ENCODE measurements at regions not wholly inside any gene's neighbourhood (a gene's known extent, or its start where the extent isn't known, plus 50 kb on each side); places are given as distances from the start of the nearest gene placed in this dataset.

DNA sequence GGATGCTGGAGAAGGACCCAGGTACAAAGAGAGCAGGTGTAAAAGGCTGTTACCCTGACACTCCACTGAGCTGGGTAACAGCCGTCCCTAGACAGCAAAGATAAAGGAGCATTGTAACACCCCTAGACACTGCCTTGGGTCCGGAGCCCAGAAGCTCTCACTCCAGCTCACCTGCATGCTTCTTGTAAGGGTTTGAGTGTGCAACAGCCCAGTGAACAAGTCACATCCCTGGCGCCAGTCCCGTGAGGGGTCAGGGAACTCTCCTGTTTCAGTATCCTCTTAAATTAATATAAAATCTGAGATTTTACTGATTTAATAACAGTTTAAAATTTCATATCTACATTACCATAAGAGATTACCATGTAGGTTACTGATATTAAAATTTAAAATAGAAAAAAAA lies 124.8 kb upstream of the LMO3 start:
- intact Hi-C loops (cut with micrococcal nuclease; ENCODE audit: unreplicated experiment) (no loop called here), in situ Hi-C loops (cut with HindIII; ENCODE audit: low pct_unique_long_range_greater_than_20kb, low sequenced_read_pairs) (no loop called here)
- Histone ChIP-seq H3K36me3 (ENCODE audit: control insufficient read depth, insufficient read depth, low read length) (no peaks in the 10 kb centered on the region), H3K27me3 (ENCODE audit: control insufficient read depth, insufficient read depth, low read length) (no peaks in the 10 kb centered on the region), H3K9me3 (ENCODE audit: control insufficient read depth, insufficient read depth, low read depth, low read length) (no peaks in the 10 kb centered on the region), H3K4me3 (ENCODE audit: low read depth in 2 of 2, low read length in 2 of 2) (no peak overlapping the region), H3K4me1 (ENCODE audit: control insufficient read depth, insufficient read depth, low read length) (no peaks in the 10 kb centered on the region), H3K27ac (ENCODE audit: low read length) (no peak overlapping the region)
- CTCF ChIA-PET, result no interaction called here
- ATAC-seq, result no peak
- TF ChIP-seq, protein P1, sequence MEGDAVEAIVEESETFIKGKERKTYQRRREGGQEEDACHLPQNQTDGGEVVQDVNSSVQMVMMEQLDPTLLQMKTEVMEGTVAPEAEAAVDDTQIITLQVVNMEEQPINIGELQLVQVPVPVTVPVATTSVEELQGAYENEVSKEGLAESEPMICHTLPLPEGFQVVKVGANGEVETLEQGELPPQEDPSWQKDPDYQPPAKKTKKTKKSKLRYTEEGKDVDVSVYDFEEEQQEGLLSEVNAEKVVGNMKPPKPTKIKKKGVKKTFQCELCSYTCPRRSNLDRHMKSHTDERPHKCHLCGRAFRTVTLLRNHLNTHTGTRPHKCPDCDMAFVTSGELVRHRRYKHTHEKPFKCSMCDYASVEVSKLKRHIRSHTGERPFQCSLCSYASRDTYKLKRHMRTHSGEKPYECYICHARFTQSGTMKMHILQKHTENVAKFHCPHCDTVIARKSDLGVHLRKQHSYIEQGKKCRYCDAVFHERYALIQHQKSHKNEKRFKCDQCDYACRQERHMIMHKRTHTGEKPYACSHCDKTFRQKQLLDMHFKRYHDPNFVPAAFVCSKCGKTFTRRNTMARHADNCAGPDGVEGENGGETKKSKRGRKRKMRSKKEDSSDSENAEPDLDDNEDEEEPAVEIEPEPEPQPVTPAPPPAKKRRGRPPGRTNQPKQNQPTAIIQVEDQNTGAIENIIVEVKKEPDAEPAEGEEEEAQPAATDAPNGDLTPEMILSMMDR (IDR thresholded peaks at IDR 0.05), result no peak
- BruUV-seq (replicated peaks), result no TSS peak
- DNase-seq (ENCODE audit: low read depth, low spot score), result no peak
- POLR2A ChIA-PET, result no interaction called here

DNA sequence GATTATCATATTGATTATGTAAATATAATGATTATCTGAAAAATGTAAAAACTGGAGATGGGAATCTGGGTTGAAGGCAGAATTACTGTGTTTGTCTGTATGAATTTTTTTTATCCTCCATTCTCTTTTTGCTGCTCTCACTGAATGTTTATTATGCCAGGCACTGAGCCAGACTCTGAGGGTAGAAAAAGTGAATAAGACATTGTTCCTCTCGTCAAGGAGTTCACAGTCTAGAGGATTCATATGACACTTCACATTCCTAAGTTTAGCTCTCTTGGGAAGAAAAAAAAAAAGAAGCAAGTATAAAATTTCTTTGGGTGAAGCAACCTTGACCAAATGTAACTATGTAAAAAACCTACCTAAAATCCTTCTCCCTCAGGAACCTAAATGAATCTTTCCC lies 120.9 kb upstream of the LMO3 start:
- no TSS peak for BruUV-seq (replicated peaks)
- DNase-seq (ENCODE audit: low read depth, low spot score) (no peak), ATAC-seq (no peak)
- Histone ChIP-seq H3K27ac (ENCODE audit: low read length) (no peak overlapping the region), H3K36me3 (ENCODE audit: control insufficient read depth, insufficient read depth, low read length) (no peaks in the 10 kb centered on the region), H3K9me3 (ENCODE audit: control insufficient read depth, insufficient read depth, low read depth, low read length) (no peaks in the 10 kb centered on the region), H3K4me3 (ENCODE audit: low read depth in 2 of 2, low read length in 2 of 2) (no peak overlapping the region), H3K4me1 (ENCODE audit: control insufficient read depth, insufficient read depth, low read length) (no peaks in the 10 kb centered on the region), H3K27me3 (ENCODE audit: control insufficient read depth, insufficient read depth, low read length) (no peaks in the 10 kb centered on the region)
- in situ Hi-C loops (cut with HindIII; ENCODE audit: low pct_unique_long_range_greater_than_20kb, low sequenced_read_pairs) (no loop called here), intact Hi-C loops (cut with micrococcal nuclease; ENCODE audit: unreplicated experiment) (no loop called here)
- CTCF ChIA-PET, result no interaction called here
- TF ChIP-seq, protein P2, sequence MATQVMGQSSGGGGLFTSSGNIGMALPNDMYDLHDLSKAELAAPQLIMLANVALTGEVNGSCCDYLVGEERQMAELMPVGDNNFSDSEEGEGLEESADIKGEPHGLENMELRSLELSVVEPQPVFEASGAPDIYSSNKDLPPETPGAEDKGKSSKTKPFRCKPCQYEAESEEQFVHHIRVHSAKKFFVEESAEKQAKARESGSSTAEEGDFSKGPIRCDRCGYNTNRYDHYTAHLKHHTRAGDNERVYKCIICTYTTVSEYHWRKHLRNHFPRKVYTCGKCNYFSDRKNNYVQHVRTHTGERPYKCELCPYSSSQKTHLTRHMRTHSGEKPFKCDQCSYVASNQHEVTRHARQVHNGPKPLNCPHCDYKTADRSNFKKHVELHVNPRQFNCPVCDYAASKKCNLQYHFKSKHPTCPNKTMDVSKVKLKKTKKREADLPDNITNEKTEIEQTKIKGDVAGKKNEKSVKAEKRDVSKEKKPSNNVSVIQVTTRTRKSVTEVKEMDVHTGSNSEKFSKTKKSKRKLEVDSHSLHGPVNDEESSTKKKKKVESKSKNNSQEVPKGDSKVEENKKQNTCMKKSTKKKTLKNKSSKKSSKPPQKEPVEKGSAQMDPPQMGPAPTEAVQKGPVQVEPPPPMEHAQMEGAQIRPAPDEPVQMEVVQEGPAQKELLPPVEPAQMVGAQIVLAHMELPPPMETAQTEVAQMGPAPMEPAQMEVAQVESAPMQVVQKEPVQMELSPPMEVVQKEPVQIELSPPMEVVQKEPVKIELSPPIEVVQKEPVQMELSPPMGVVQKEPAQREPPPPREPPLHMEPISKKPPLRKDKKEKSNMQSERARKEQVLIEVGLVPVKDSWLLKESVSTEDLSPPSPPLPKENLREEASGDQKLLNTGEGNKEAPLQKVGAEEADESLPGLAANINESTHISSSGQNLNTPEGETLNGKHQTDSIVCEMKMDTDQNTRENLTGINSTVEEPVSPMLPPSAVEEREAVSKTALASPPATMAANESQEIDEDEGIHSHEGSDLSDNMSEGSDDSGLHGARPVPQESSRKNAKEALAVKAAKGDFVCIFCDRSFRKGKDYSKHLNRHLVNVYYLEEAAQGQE (IDR thresholded peaks at IDR 0.05; ENCODE audit: insufficient read depth in 1 of 2, low read depth in 2 of 2, low read length in 1 of 2), result no peak
- TF ChIP-seq, protein P1 (IDR thresholded peaks at IDR 0.05), result no peak
- POLR2A ChIA-PET, result no interaction called here

DNA sequence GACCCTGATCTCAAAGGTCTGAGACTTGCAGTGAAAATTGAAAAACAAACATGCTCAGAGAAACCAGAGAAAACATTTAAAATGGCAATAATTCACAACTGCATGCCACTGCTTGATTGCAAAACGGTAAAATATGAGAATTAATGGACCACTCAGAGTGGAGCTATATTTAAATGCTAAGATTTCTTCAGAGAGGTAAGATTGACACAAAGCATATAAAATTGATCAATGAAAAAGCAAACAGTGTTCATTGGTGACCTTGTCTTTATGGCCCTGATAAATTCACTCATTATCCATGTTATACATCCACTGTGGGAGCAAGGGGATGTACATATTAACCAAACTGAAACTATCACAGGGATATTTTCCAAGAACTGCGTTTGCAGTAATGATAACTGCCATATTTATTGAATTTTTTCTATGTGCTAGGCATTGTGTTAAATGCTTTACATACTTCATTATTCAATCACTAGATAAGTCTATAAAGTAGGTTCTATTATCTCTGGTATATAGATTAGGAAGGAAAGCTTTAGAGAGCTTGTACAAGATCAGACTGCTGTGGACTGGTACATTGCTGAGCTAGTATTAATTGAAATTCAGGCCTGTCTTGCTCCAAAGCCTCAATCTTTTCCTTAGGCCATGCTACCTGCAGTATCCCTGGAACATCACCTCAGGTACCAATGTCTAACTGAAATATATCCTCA lies 113.9 kb upstream of the LMO3 start:
- no peak overlapping the region for H3K27ac ChIP-seq (ENCODE audit: low read length)
- H3K36me3 ChIP-seq (ENCODE audit: control insufficient read depth, insufficient read depth, low read length), result no peaks in the 10 kb centered on the region
- intact Hi-C loops (cut with micrococcal nuclease; ENCODE audit: unreplicated experiment) (no loop called here), in situ Hi-C loops (cut with HindIII; ENCODE audit: low pct_unique_long_range_greater_than_20kb, low sequenced_read_pairs) (no loop called here)
- ChIA-PET POLR2A (no interaction called here), CTCF (no interaction called here)
- no peaks in the 10 kb centered on the region for H3K4me1 ChIP-seq (ENCODE audit: control insufficient read depth, insufficient read depth, low read length)
- ATAC-seq (no peak), DNase-seq (ENCODE audit: low read depth, low spot score) (no peak)
- no peaks in the 10 kb centered on the region for H3K27me3 ChIP-seq (ENCODE audit: control insufficient read depth, insufficient read depth, low read length)
- H3K9me3 ChIP-seq (ENCODE audit: control insufficient read depth, insufficient read depth, low read depth, low read length), result no peaks in the 10 kb centered on the region
- no TSS peak for BruUV-seq (replicated peaks)
- TF ChIP-seq POLR2AphosphoS5 (IDR thresholded peaks at IDR 0.05; ENCODE audit: low read depth, low read length) (no peak), SIN3A (IDR thresholded peaks at IDR 0.05; ENCODE audit: borderline replicate concordance, insufficient read depth, low read depth, low read length) (no peak), TCF7L2 (IDR thresholded peaks at IDR 0.05; ENCODE audit: low read depth, low read length) (no peak)
- TF ChIP-seq, protein P2 (IDR thresholded peaks at IDR 0.05; ENCODE audit: insufficient read depth in 1 of 2, low read depth in 2 of 2, low read length in 1 of 2), result no peak
- TF ChIP-seq, protein P1 (IDR thresholded peaks at IDR 0.05), result no peak
- H3K4me3 ChIP-seq (ENCODE audit: low read depth in 2 of 2, low read length in 2 of 2), result no peak overlapping the region

Data from Panc1 (cell line).